Activated B cell treated with CpG ODN at 0.5 μM for 24 hours (primary cell): ENCODE measurements at regions not wholly inside any gene's neighbourhood (a gene's known extent, or its start where the extent isn't known, plus 50 kb on each side); places are given as distances from the start of the nearest gene placed in this dataset.

Experiments used
- ATAC-seq: fragments of 200-7000 bp; cut with Tn5 transposase; one replicate; pipeline ENCODE4 v1.10.0; 2021; ENCODE audit warnings: low read depth, mild to moderate bottlenecking, moderate library complexity
- CTCF ChIA-PET: fragments of 350-600 bp; sonication (Branson Sonifier 250); formaldehyde crosslinking; loops from one replicate; lab custom pipeline; 2021; ENCODE audit warnings: antibody characterized with exemption; lab: Charles Lee
- POLR2A ChIA-PET: fragments of 350-600 bp; sonication (Branson Sonifier 250); formaldehyde crosslinking; loops from one replicate; lab custom pipeline; 2021; ENCODE audit warnings: antibody characterized with exemption; lab: Charles Lee
- DNase-seq: peaks from one replicate; pipeline ENCODE4 v3.0.0; 2022
- H3K27ac Mint-ChIP-seq: one replicate; pipeline ENCODE4 v1.8.0; 2020; ENCODE audit warnings: mixed read lengths
- H3K27me3 Mint-ChIP-seq: one replicate; pipeline ENCODE4 v1.8.0; 2021; ENCODE audit warnings: mixed read lengths
- H3K36me3 Mint-ChIP-seq: one replicate; pipeline ENCODE4 v1.8.0; 2021; ENCODE audit warnings: low read depth, mixed read lengths
- H3K4me1 Mint-ChIP-seq: one replicate; pipeline ENCODE4 v1.8.0; 2021; ENCODE audit warnings: mixed read lengths
- H3K4me3 Mint-ChIP-seq: one replicate; pipeline ENCODE4 v1.8.0; 2020; ENCODE audit warnings: mild to moderate bottlenecking, mixed read lengths
- H3K9me3 Mint-ChIP-seq: one replicate; pipeline ENCODE4 v1.8.0; 2020; ENCODE audit warnings: mixed read lengths
- CTCF ChIP-seq: fragments of 200-600 bp; IDR thresholded peaks from one replicate; pipeline ENCODE4 v1.8.0; 2022; ENCODE audit warnings: antibody characterized with exemption, mild to moderate bottlenecking
- intact Hi-C: fragments of 100-400 bp; cut with micrococcal nuclease; formaldehyde crosslinking; loops from one replicate; pipeline ENCODE4 v1.15.1; 2024

- no peak for TF ChIP-seq CTCF
- ATAC-seq (no peak), DNase-seq (no peak)
- Mint-ChIP-seq H3K4me3 (no peak overlapping the region), H3K4me1 (no peaks in the 10 kb centered on the region), H3K27me3 (peaks cover 3% of the 10 kb centered on the region), H3K27ac (no peak overlapping the region), H3K36me3 (no peaks in the 10 kb centered on the region), H3K9me3 (no peaks in the 10 kb centered on the region)
- intact Hi-C loops: no loop called here
- ChIA-PET CTCF (no interaction called here), POLR2A (no interaction called here)
Observed at GRCh38 chr6:71394926-71395325, 106.3 kb downstream of the OGFRL1 start.

- Mint-ChIP-seq H3K9me3 (no peaks in the 10 kb centered on the region), H3K4me3 (no peak overlapping the region), H3K27ac (no peak overlapping the region), H3K36me3 (no peaks in the 10 kb centered on the region), H3K4me1 (no peaks in the 10 kb centered on the region), H3K27me3 (peaks cover 3% of the 10 kb centered on the region)
- DNase-seq (no peak), ATAC-seq (no peak)
- ChIA-PET CTCF (no interaction called here), POLR2A (no interaction called here)
- intact Hi-C loops: no loop called here
- no peak for TF ChIP-seq CTCF
Observed at GRCh38 chr6:71395731-71396409, 107.3 kb downstream of the OGFRL1 start.

GRCh38 chr6:71396410-71396801 is 107.8 kb downstream of the OGFRL1 start:
- Mint-ChIP-seq H3K27ac (no peak overlapping the region), H3K4me3 (no peak overlapping the region), H3K27me3 (no peaks in the 10 kb centered on the region), H3K36me3 (no peaks in the 10 kb centered on the region), H3K9me3 (no peaks in the 10 kb centered on the region), H3K4me1 (no peaks in the 10 kb centered on the region)
- POLR2A ChIA-PET: no interaction called here
- CTCF ChIA-PET: no interaction called here
- DNase-seq (no peak), ATAC-seq (no peak)
- no peak for TF ChIP-seq CTCF
- intact Hi-C loops: no loop called here

- Mint-ChIP-seq H3K4me3 (no peak overlapping the region), H3K9me3 (no peaks in the 10 kb centered on the region), H3K4me1 (peaks cover 5% of the 10 kb centered on the region), H3K36me3 (no peaks in the 10 kb centered on the region), H3K27me3 (no peaks in the 10 kb centered on the region), H3K27ac (no peak overlapping the region)
- intact Hi-C loops: no loop called here
- no peak for ATAC-seq
- no peak for TF ChIP-seq CTCF
- CTCF ChIA-PET: no interaction called here
- POLR2A ChIA-PET: no interaction called here
- DNase-seq: no peak
Observed at GRCh38 chr6:71399279-71399678, 110.7 kb downstream of the OGFRL1 start.

GRCh38 chr6:71400852-71401251 is 112.2 kb downstream of the OGFRL1 start:
- intact Hi-C loops: no loop called here
- ChIA-PET CTCF (no interaction called here), POLR2A (no interaction called here)
- no peak overlapping the region for H3K27ac Mint-ChIP-seq
- peaks cover 1% of the 10 kb centered on the region for H3K27me3 Mint-ChIP-seq
- H3K4me1 Mint-ChIP-seq: peaks cover 5% of the 10 kb centered on the region
- ATAC-seq: no peak
- H3K4me3 Mint-ChIP-seq: no peak overlapping the region
- no peak for DNase-seq
- H3K36me3 Mint-ChIP-seq: no peaks in the 10 kb centered on the region
- H3K9me3 Mint-ChIP-seq: no peaks in the 10 kb centered on the region
- no peak for TF ChIP-seq CTCF
